ENCODE measurements at regions not wholly inside any gene's neighbourhood (a gene's known extent, or its start where the extent isn't known, plus 50 kb on each side); places are given as distances from the start of the nearest gene placed in this dataset.

DNA sequence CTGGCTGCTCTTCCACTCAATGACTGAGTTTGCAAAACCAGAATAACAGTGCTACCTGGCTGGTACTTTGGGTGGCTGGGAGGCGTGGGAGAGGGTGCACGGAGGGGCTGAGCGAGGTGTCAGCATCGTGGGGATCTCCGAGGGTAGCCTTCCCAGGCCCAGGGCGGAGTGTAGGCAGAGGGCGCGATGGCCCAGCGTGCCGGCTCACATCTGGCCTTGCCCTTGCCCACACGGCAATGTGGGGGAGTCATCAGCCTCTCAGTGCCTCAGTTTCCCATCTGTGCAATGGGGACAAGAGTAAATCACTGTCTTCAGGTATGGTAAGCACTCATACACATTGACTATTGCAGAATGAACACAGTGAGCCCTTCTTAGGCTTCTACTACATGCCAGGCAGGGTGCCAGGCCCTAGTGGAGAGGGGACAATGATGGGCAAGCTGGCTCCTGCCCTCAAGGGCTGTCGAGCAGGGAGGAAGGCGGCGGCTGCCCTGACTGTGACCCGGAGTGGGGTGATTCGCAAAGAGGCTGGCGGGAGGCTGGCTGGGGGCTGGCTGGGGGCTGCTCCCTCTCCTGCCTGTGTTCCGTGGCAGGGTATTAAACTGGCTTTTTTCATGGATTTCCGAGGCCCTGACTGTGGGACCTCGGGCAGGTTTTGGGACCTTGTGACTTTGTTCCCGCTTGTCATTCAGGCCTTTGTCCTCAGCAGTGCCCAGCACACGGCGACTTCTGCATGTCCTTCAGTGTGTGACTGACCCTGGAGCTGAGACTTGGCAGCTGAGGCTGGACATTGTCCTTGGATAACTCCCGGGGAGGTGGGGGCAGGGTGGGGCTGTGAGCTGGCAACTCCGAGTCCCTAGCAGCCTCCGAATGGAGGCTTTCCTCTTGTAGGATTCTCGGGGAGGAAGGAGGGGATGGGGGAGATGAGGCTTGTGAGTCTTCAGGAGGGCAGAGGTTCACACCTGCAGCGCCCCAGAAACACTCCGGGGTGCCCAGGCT lies 243.1 kb downstream of the SEC14L1 start:
- Histone ChIP-seq H3K27me3 (ENCODE audit: insufficient read depth, poor library complexity, severe bottlenecking) (no peaks in the 10 kb centered on the region), H3K4me3 (ENCODE audit: severe bottlenecking) (no peak overlapping the region), H3K9me3 (ENCODE audit: severe bottlenecking) (no peaks in the 10 kb centered on the region), H3K36me3 (ENCODE audit: low read depth) (peaks cover 18% of the 10 kb centered on the region), H3K27ac (ENCODE audit: poor library complexity, severe bottlenecking) (no peak overlapping the region), H3K4me1 (ENCODE audit: insufficient read depth, poor library complexity, severe bottlenecking) (peaks cover 16% of the 10 kb centered on the region)
- no peak for ATAC-seq (ENCODE audit: low read depth)
- no peak for TF ChIP-seq CTCF (IDR thresholded peaks at IDR 0.05; ENCODE audit: poor library complexity, severe bottlenecking)
- no peak for DNase-seq (ENCODE audit: low spot score)

DNA sequence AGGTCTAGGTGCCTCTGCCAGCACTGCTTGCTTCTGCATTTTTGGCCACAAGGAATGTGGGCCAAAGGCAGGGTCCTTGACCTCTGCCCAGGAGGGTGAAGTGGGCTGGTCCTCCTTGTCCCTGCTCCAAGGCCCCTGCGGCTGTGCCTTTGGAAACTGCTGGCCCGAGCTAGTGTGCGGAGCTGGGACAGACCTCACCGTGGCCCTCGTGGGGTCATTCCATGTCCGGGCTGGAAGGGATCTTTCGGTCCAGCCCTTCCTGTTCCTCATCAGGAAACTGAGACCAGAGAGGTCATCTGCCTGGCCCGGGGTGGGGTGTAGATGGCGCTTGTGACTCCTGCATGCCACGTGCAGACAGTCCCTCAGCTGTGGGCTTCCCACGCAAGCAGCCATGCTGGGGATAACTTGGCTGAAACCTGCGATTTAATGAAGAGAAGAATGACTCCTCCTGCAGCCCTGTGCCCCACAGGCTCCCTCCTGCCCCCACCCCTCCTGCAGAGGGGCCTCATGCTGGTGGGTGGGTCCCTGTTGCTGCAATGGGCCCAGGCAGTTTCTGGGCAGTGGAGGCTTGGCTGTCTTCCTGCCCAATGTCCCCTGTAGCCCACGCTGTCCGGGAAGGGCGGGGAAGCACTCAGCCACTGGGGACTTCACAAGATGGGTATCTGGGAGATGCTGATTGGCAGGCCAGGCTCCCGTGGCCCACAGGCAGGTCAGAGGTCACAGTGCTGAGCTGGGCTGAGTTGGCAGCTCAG lies 245.2 kb downstream of the SEC14L1 start:
- no peak for TF ChIP-seq CTCF (IDR thresholded peaks at IDR 0.05; ENCODE audit: poor library complexity, severe bottlenecking)
- Histone ChIP-seq H3K27me3 (ENCODE audit: insufficient read depth, poor library complexity, severe bottlenecking) (no peaks in the 10 kb centered on the region), H3K9me3 (ENCODE audit: severe bottlenecking) (no peaks in the 10 kb centered on the region), H3K36me3 (ENCODE audit: low read depth) (peaks cover 22% of the 10 kb centered on the region), H3K4me3 (ENCODE audit: severe bottlenecking) (no peak overlapping the region), H3K27ac (ENCODE audit: poor library complexity, severe bottlenecking) (no peak overlapping the region), H3K4me1 (ENCODE audit: insufficient read depth, poor library complexity, severe bottlenecking) (peaks cover 21% of the 10 kb centered on the region)
- ATAC-seq (ENCODE audit: low read depth) = no peak
- DNase-seq (ENCODE audit: low spot score) = no peak

GRCh38 chr17:77386502-77387192 lies 245.9 kb downstream of the SEC14L1 start:
- no peak for ATAC-seq (ENCODE audit: low read depth)
- no peak for DNase-seq (ENCODE audit: low spot score)
- peaks cover 21% of the 10 kb centered on the region for H3K4me1 ChIP-seq (ENCODE audit: insufficient read depth, poor library complexity, severe bottlenecking)
- no peak for TF ChIP-seq CTCF (IDR thresholded peaks at IDR 0.05; ENCODE audit: poor library complexity, severe bottlenecking)
- no peaks in the 10 kb centered on the region for H3K27me3 ChIP-seq (ENCODE audit: insufficient read depth, poor library complexity, severe bottlenecking)
- no peak overlapping the region for H3K4me3 ChIP-seq (ENCODE audit: severe bottlenecking)
- no peaks in the 10 kb centered on the region for H3K9me3 ChIP-seq (ENCODE audit: severe bottlenecking)
- peaks cover 23% of the 10 kb centered on the region for H3K36me3 ChIP-seq (ENCODE audit: low read depth)
- H3K27ac ChIP-seq (ENCODE audit: poor library complexity, severe bottlenecking) = no peak overlapping the region

DNA sequence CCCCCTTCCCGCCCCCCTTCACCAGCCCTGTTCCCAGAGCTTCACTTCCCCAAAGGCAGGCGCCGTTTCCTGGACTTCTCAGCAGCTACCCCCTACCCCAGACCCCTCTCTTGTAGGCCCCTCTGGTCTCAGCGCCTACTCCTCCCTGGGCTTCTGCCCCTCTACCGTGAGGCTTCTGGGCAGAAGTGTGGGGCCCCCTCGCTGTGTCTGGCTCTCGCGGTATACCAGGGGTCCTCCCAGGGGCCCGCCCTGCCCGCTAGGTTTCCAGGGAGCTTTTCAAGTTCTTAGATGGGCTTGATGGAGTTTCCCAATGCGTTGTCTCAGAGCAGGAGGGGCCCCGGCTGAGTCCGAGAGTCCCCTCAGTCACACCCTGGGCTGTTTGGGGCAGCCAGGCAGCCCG lies 247.1 kb downstream of the SEC14L1 start:
- Histone ChIP-seq H3K27ac (ENCODE audit: poor library complexity, severe bottlenecking) (no peak overlapping the region), H3K9me3 (ENCODE audit: severe bottlenecking) (no peaks in the 10 kb centered on the region), H3K4me1 (ENCODE audit: insufficient read depth, poor library complexity, severe bottlenecking) (peaks cover 18% of the 10 kb centered on the region), H3K4me3 (ENCODE audit: severe bottlenecking) (no peak overlapping the region), H3K27me3 (ENCODE audit: insufficient read depth, poor library complexity, severe bottlenecking) (no peaks in the 10 kb centered on the region), H3K36me3 (ENCODE audit: low read depth) (peaks cover 29% of the 10 kb centered on the region)
- TF ChIP-seq CTCF (IDR thresholded peaks at IDR 0.05; ENCODE audit: poor library complexity, severe bottlenecking) = no peak
- DNase-seq (ENCODE audit: low spot score) (no peak), ATAC-seq (ENCODE audit: low read depth) (no peak)

All from RWPE2 (cell line).